ENCODE measurements at regions not wholly inside any gene's neighbourhood (a gene's known extent, or its start where the extent isn't known, plus 50 kb on each side); places are given as distances from the start of the nearest gene placed in this dataset.

DNA sequence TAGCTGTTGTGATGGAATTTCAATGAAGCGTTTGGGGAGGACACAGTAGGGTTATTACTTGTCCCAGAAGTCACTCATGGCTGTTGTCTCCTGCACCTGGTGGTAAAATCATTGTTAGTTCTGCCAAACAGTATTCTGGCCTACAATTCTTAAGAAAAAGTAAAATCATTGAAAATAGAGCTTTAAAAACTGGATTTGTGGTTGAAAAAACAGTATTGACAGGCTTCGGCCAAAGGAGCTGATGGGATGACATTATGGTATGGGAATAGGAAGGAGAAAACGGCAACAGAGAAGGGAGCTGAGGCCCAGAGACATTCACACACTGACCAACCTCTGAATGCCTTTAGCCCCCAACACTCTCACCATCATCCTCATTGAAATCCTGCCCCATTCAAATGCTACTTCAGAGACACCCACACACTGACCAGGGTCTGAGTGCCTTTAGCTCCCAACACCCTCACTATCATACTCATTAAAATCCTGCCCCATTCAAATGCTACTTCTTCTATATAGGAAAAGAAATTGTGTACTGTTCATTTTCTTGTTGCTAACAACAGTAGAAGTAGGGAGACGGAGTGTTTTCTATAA, 114.1 kb upstream of the OSR1 start:
- H3K27ac ChIP-seq (ENCODE audit: control insufficient read depth, insufficient read depth), result no peak overlapping the region
- no peaks in the 10 kb centered on the region for H3K79me2 ChIP-seq (ENCODE audit: control insufficient read depth, insufficient read depth, low read length)
- ChIA-PET POLR2A (no interaction called here), RAD21 (ENCODE audit: unreplicated experiment) (no interaction called here), CTCF (no interaction called here), SMC1A (ENCODE audit: uncharacterized antibody, unreplicated experiment) (no interaction called here)
- no peak for FAIRE-seq
- H3K36me3 ChIP-seq (ENCODE audit: control insufficient read depth in 2 of 2, insufficient read depth in 2 of 2, low read length in 1 of 2), result no peaks in the 10 kb centered on the region
- H2AFZ ChIP-seq (ENCODE audit: control insufficient read depth, low read depth, low read length), result no peak overlapping the region
- no peaks in the 10 kb centered on the region; the same call in 2 of the 3 replicates for H3K9me3 ChIP-seq (replicated peaks; ENCODE audit: control insufficient read depth, insufficient read depth, low read length)
- H3K9ac ChIP-seq (ENCODE audit: control insufficient read depth, insufficient read depth, low read length), result no peak overlapping the region
- H3K4me3 ChIP-seq, result no peak overlapping the region
- 19% methylated on average over 4 of the region's 4 CpGs for WGBS (ENCODE audit: insufficient coverage, insufficient replicate concordance, low lambda C conversion rate, missing lambda C conversion rate)
- in situ Hi-C loops (cut with MboI) (no loop called here), intact Hi-C loops (cut with micrococcal nuclease; ENCODE audit: unreplicated experiment) (no loop called here)
- no peaks in the 10 kb centered on the region for H3K4me1 ChIP-seq (ENCODE audit: control insufficient read depth, insufficient read depth, low read length)
- no peaks in the 10 kb centered on the region; a peak in 1 of 4 replicates for H3K27me3 ChIP-seq (replicated peaks in 1 of 2; ENCODE audit: control insufficient read depth in 2 of 2, insufficient read depth in 2 of 2, low read length in 1 of 2)
- no TSS peak for BruUV-seq (replicated peaks)
- TF ChIP-seq, protein P1, sequence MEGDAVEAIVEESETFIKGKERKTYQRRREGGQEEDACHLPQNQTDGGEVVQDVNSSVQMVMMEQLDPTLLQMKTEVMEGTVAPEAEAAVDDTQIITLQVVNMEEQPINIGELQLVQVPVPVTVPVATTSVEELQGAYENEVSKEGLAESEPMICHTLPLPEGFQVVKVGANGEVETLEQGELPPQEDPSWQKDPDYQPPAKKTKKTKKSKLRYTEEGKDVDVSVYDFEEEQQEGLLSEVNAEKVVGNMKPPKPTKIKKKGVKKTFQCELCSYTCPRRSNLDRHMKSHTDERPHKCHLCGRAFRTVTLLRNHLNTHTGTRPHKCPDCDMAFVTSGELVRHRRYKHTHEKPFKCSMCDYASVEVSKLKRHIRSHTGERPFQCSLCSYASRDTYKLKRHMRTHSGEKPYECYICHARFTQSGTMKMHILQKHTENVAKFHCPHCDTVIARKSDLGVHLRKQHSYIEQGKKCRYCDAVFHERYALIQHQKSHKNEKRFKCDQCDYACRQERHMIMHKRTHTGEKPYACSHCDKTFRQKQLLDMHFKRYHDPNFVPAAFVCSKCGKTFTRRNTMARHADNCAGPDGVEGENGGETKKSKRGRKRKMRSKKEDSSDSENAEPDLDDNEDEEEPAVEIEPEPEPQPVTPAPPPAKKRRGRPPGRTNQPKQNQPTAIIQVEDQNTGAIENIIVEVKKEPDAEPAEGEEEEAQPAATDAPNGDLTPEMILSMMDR (IDR thresholded peaks at IDR 0.05 in 2 of 3, conservative IDR thresholded peaks at IDR 0.05 in 1 of 3; ENCODE audit: control insufficient read depth in 2 of 3, extremely low read depth in 1 of 3, insufficient read depth in 1 of 3, low read depth in 3 of 3, low read length in 3 of 3), result no peak
- no peak for TF ChIP-seq ZNF207 (IDR thresholded peaks at IDR 0.05; ENCODE audit: borderline replicate concordance)
- no peak for TF ChIP-seq CREB1 (IDR thresholded peaks at IDR 0.05; ENCODE audit: low read depth)
- TF ChIP-seq SP1 (IDR thresholded peaks at IDR 0.05; ENCODE audit: low read depth, low read length), result no peak
- no peak for DNase-seq (ENCODE audit: low read depth, low spot score)
- no peaks in the 10 kb centered on the region for H4K20me1 ChIP-seq (ENCODE audit: control insufficient read depth, insufficient read depth)
- no peak overlapping the region for H3K4me2 ChIP-seq (ENCODE audit: control insufficient read depth, insufficient read depth)
- no peak for ATAC-seq

DNA sequence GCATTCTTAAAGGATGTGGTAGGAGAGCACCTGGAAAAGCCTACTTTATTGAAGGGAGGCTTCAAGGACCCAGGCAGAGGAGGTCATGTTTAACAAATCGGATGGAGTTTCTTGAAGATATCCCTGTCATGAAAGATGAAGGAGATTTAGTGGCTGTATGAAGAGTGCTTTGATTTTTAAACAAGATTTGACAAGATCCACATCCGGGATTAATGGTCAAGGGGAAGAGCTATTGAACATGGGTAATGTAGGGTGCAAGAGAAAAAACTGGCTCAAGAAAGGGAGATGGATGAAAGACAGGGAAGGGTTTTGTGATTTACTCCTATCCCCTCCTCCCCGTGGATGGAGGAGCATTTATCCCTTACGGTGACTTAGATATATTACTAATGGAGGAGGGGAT, 113.1 kb upstream of the OSR1 start:
- H2AFZ ChIP-seq (ENCODE audit: control insufficient read depth, low read depth, low read length), result no peak overlapping the region
- ATAC-seq (no peak), DNase-seq (ENCODE audit: low read depth, low spot score) (no peak), FAIRE-seq (no peak)
- no peaks in the 10 kb centered on the region for H3K4me1 ChIP-seq (ENCODE audit: control insufficient read depth, insufficient read depth, low read length)
- no peak overlapping the region for H3K27ac ChIP-seq (ENCODE audit: control insufficient read depth, insufficient read depth)
- no peaks in the 10 kb centered on the region; the same call in 2 of the 3 replicates for H3K9me3 ChIP-seq (replicated peaks; ENCODE audit: control insufficient read depth, insufficient read depth, low read length)
- no peak overlapping the region for H3K4me2 ChIP-seq (ENCODE audit: control insufficient read depth, insufficient read depth)
- RAD21 ChIA-PET (ENCODE audit: unreplicated experiment), result no interaction called here
- SMC1A ChIA-PET (ENCODE audit: uncharacterized antibody, unreplicated experiment), result no interaction called here
- H3K36me3 ChIP-seq (ENCODE audit: control insufficient read depth in 2 of 2, insufficient read depth in 2 of 2, low read length in 1 of 2), result no peaks in the 10 kb centered on the region
- no TSS peak for BruUV-seq (replicated peaks)
- H4K20me1 ChIP-seq (ENCODE audit: control insufficient read depth, insufficient read depth), result no peaks in the 10 kb centered on the region
- intact Hi-C loops (cut with micrococcal nuclease; ENCODE audit: unreplicated experiment), result no loop called here
- POLR2A ChIA-PET, result no interaction called here
- no peaks in the 10 kb centered on the region for H3K79me2 ChIP-seq (ENCODE audit: control insufficient read depth, insufficient read depth, low read length)
- H3K27me3 ChIP-seq (replicated peaks in 1 of 2; ENCODE audit: control insufficient read depth in 2 of 2, insufficient read depth in 2 of 2, low read length in 1 of 2), result no peaks in the 10 kb centered on the region; a peak in 1 of 4 replicates
- CTCF ChIA-PET, result no interaction called here
- WGBS (ENCODE audit: insufficient coverage, insufficient replicate concordance, low lambda C conversion rate, missing lambda C conversion rate), result 48% methylated on average over 4 of the region's 4 CpGs
- no peak overlapping the region for H3K4me3 ChIP-seq
- in situ Hi-C loops (cut with MboI), result no loop called here
- no peak overlapping the region for H3K9ac ChIP-seq (ENCODE audit: control insufficient read depth, insufficient read depth, low read length)
- no peak for TF ChIP-seq BACH1 (IDR thresholded peaks at IDR 0.05; ENCODE audit: borderline replicate concordance)
- TF ChIP-seq WRNIP1 (IDR thresholded peaks at IDR 0.05; ENCODE audit: borderline replicate concordance, low read depth, low read length), result no peak
- no peak for TF ChIP-seq CHD4 (IDR thresholded peaks at IDR 0.05)
- no peak for TF ChIP-seq NFIC (IDR thresholded peaks at IDR 0.05; ENCODE audit: low read depth, low read length)
- no peak for TF ChIP-seq TAF1 (IDR thresholded peaks at IDR 0.05; ENCODE audit: borderline replicate concordance, low read depth, low read length)
- no peak for TF ChIP-seq BCLAF1 (IDR thresholded peaks at IDR 0.05)
- no peak for TF ChIP-seq FOXK2 (IDR thresholded peaks at IDR 0.05)
- TF ChIP-seq EP300 (IDR thresholded peaks at IDR 0.05; ENCODE audit: borderline replicate concordance in 1 of 2, control insufficient read depth in 1 of 2, low read depth in 2 of 2, low read length in 2 of 2), result no peak
- TF ChIP-seq MEF2A (IDR thresholded peaks at IDR 0.05; ENCODE audit: insufficient read depth, low read depth, low read length), result no peak
- no peak for TF ChIP-seq ZNF622 (IDR thresholded peaks at IDR 0.05)

All from GM12878 (cell line).